T-helper 2 cell treated with Interferon-gamma antibody and Interleukin-4, amounts not matched to agents 5 μg/mL and 100 μg/mL, for 36 hours (primary cell): ENCODE measurements at regions not wholly inside any gene's neighbourhood (a gene's known extent, or its start where the extent isn't known, plus 50 kb on each side); places are given as distances from the start of the nearest gene placed in this dataset.

Source experiments
- DNase-seq: peaks from one replicate; pipeline ENCODE4 v3.0.0; 2021; ENCODE audit warnings: low spot score
- H3K27ac Mint-ChIP-seq: one replicate; pipeline ENCODE4 v1.8.0; 2021; ENCODE audit warnings: mild to moderate bottlenecking, mixed read lengths
- H3K27me3 Mint-ChIP-seq: one replicate; pipeline ENCODE4 v1.8.0; 2021; ENCODE audit warnings: low read depth, mixed read lengths
- H3K36me3 Mint-ChIP-seq: one replicate; pipeline ENCODE4 v1.8.0; 2021; ENCODE audit warnings: low read depth, mixed read lengths
- H3K4me1 Mint-ChIP-seq: one replicate; pipeline ENCODE4 v1.8.0; 2021; ENCODE audit warnings: low read depth, mixed read lengths
- H3K4me3 Mint-ChIP-seq: one replicate; pipeline ENCODE4 v1.8.0; 2022; ENCODE audit warnings: mild to moderate bottlenecking, moderate library complexity, mixed read lengths
- H3K9me3 Mint-ChIP-seq: one replicate; pipeline ENCODE4 v1.8.0; 2021; ENCODE audit warnings: mixed read lengths

DNA sequence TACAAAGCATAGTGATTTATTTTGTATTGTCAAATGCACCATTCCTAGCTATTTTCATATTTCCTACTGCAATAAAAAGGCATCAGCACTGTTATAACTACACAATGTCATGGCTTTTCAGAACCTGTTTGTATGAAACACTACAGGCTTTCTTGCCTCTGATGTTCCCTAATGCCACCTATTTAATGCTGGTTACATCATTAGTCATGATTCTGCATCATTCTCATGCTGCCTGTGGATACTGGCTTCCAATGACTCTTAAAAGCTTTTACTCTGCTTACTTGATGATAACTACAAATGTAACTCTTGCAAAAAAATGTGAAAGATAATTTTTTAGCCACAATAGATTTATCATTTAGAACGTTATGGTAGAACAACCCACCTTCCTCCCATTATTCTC, 529.4 kb downstream of the HTR7 start:
- Mint-ChIP-seq H3K4me3 (no peak overlapping the region), H3K9me3 (no peaks in the 10 kb centered on the region), H3K4me1 (no peaks in the 10 kb centered on the region), H3K36me3 (no peaks in the 10 kb centered on the region), H3K27me3 (no peaks in the 10 kb centered on the region), H3K27ac (no peak overlapping the region)
- no peak for DNase-seq

DNA sequence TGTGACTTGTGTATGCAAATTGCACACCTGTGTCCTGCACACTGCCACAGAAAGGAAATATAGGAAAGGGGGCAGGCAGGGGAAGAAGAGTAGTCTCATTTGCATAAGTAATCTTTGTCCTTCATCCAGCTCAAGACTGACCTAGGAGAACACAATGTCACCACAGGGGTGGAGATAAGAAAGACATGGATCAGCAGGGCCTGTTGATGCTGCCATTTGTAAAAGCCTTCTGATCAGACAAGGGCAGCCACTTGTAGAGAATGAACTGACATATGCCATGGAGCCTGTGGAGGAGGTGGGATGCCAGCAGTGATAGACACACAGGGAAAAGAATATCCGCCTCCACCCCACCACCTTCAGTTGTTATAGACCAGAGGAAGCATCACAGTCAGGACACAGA, 528.9 kb downstream of the HTR7 start:
- H3K4me3 Mint-ChIP-seq = no peak overlapping the region
- no peaks in the 10 kb centered on the region for H3K27me3 Mint-ChIP-seq
- H3K4me1 Mint-ChIP-seq = no peaks in the 10 kb centered on the region
- no peaks in the 10 kb centered on the region for H3K9me3 Mint-ChIP-seq
- H3K36me3 Mint-ChIP-seq = no peaks in the 10 kb centered on the region
- no peak for DNase-seq
- H3K27ac Mint-ChIP-seq = no peak overlapping the region

DNA sequence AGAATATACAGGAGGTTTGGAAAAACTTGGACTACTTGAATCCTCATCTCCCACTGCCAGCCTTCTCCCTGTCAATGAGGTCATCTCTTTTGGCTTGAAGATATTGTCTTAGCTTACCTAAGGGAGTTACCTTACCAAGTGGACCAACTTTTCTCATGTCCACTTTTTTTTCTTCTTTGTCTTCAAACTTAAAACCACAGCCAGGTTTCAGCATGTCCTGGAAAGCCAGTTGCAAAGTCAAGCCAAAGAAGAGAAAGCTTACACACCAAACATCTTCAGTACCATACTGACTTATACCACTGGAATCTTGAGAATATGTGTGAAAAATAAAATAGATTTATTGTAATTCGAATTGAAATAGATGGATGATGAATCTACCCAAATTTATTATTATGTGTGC, 520.5 kb downstream of the HTR7 start:
- Mint-ChIP-seq H3K27me3 (no peaks in the 10 kb centered on the region), H3K4me3 (no peak overlapping the region), H3K27ac (no peak overlapping the region), H3K4me1 (no peaks in the 10 kb centered on the region), H3K9me3 (no peaks in the 10 kb centered on the region), H3K36me3 (no peaks in the 10 kb centered on the region)
- no peak for DNase-seq

DNA sequence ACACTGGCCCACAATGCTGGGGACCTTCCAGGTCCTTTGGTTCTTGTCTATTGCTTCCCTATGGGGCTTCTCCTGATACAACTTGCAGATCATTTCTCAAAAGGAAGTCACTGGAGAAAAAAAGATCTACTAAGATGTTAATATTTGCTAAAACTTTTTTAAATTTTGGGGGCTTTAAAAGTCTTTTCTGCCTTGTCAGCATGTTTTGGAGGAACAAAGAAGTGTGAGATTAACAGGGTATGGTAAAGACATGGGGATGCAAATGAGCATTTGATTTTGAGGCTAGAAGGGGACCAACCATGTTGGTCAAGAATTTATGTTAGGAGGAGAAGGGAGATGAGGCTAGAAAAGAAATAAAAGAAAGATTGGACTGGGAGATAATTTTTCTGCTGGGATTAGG, 515.4 kb downstream of the HTR7 start:
- H3K4me1 Mint-ChIP-seq = no peaks in the 10 kb centered on the region
- H3K27me3 Mint-ChIP-seq = no peaks in the 10 kb centered on the region
- no peak for DNase-seq
- no peak overlapping the region for H3K4me3 Mint-ChIP-seq
- no peaks in the 10 kb centered on the region for H3K36me3 Mint-ChIP-seq
- H3K27ac Mint-ChIP-seq = no peak overlapping the region
- H3K9me3 Mint-ChIP-seq = no peaks in the 10 kb centered on the region

DNA sequence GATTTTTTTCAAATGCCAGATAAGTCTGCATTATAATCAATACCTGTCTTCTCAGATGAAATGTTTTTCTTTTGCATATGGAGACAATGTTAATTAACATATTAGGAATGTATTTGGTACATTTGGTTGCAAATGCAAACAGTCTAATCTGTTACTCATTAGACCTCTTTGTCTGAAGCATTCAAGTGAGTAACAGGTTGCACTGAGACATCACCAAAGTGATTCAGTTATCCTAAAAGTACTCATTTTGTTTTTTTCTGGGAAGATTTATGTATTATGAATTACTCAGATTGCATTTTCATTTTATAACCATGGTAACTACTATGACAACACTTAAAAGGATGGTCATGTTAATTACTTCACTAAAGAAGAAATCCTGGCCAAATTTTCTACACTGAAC, 513.6 kb downstream of the HTR7 start:
- Mint-ChIP-seq H3K27ac (no peak overlapping the region), H3K36me3 (no peaks in the 10 kb centered on the region), H3K9me3 (no peaks in the 10 kb centered on the region), H3K4me3 (no peak overlapping the region), H3K27me3 (no peaks in the 10 kb centered on the region), H3K4me1 (no peaks in the 10 kb centered on the region)
- no peak for DNase-seq

DNA sequence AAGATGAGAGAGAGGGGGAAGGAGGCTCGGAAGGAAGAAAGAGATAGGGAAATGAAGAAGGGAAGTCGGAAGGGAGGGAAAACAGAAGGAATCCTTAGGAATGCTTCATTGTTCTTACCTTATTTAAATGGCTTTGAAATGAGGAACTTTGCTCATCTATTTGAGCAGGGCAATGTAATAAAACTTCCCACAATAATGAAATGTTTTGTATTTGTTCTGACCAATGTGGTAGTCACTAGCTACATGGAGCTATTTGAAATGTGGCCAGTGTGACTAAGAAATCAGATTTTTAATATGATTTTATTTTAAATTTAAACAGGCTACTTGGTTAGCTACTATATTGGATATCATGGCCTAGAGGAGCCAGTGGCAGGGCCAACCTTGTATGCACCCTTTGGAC, 510.6 kb downstream of the HTR7 start:
- no peaks in the 10 kb centered on the region for H3K9me3 Mint-ChIP-seq
- H3K27ac Mint-ChIP-seq = no peak overlapping the region
- DNase-seq = no peak
- no peak overlapping the region for H3K4me3 Mint-ChIP-seq
- no peaks in the 10 kb centered on the region for H3K4me1 Mint-ChIP-seq
- no peaks in the 10 kb centered on the region for H3K27me3 Mint-ChIP-seq
- H3K36me3 Mint-ChIP-seq = no peaks in the 10 kb centered on the region

DNA sequence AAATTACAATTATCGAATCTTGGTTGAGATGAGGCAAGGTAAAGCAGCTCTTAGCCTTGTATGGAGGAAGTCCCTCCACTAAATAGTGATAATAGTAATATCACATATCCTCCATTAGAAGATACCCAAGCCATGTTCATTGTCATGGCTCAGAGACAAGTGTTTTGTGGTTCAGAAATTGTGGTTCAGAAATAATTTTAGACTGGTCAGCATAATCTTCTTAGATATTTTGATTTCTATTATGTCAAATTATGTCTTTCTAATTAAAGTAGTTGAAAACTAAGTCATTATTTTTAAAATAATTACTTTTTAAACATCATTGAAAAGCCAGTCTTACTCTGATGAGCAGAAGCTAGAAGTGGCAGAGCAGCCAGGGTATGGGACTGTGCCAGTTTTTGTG, 507.7 kb downstream of the HTR7 start:
- DNase-seq = no peak
- Mint-ChIP-seq H3K4me3 (no peak overlapping the region), H3K4me1 (no peaks in the 10 kb centered on the region), H3K36me3 (no peaks in the 10 kb centered on the region), H3K9me3 (no peaks in the 10 kb centered on the region), H3K27ac (no peak overlapping the region), H3K27me3 (no peaks in the 10 kb centered on the region)

DNA sequence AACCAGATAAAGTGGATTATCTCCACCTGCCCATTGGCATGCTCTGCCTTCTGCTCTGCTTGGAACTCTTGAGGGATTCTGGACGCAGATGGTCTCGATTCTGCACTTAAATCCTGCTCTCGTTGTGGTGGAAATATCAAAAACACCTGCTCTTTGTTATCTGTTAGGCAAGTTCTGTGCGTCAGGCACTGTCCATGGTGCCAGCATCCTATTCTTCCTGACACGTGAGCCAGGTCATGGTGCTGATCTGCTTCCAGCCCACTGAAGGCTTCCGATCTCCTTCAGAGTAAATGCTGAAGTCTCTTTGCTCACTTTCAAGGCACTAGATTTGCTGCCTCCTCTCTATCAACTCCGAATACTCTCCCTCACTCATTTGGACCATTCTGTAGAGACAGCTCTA, 505.6 kb downstream of the HTR7 start:
- H3K9me3 Mint-ChIP-seq = no peaks in the 10 kb centered on the region
- H3K4me1 Mint-ChIP-seq = no peaks in the 10 kb centered on the region
- no peaks in the 10 kb centered on the region for H3K36me3 Mint-ChIP-seq
- H3K27me3 Mint-ChIP-seq = no peaks in the 10 kb centered on the region
- H3K4me3 Mint-ChIP-seq = no peak overlapping the region
- no peak for DNase-seq
- H3K27ac Mint-ChIP-seq = no peak overlapping the region

DNA sequence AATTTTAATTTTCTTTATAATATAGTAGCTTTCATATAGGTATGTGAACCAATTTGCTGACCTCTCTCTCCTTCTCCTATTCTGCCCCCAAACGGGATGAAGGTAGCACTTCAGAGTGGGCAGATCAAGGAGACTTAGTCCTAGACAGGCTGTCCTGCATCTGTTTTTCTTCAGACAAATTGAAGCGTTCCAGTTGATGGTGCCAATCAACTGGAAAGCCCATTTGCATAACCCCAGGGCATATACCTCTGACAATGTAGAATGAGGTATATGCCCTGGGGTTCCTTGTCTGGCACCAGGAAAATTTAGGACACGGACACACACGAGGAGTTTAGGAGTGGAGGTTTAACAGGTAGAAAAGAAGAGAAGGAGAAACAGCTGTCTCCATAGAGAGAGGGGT, 502.9 kb downstream of the HTR7 start:
- Mint-ChIP-seq H3K27ac (no peak overlapping the region), H3K4me3 (no peak overlapping the region), H3K27me3 (no peaks in the 10 kb centered on the region), H3K9me3 (no peaks in the 10 kb centered on the region), H3K36me3 (no peaks in the 10 kb centered on the region), H3K4me1 (no peaks in the 10 kb centered on the region)
- no peak for DNase-seq

DNA sequence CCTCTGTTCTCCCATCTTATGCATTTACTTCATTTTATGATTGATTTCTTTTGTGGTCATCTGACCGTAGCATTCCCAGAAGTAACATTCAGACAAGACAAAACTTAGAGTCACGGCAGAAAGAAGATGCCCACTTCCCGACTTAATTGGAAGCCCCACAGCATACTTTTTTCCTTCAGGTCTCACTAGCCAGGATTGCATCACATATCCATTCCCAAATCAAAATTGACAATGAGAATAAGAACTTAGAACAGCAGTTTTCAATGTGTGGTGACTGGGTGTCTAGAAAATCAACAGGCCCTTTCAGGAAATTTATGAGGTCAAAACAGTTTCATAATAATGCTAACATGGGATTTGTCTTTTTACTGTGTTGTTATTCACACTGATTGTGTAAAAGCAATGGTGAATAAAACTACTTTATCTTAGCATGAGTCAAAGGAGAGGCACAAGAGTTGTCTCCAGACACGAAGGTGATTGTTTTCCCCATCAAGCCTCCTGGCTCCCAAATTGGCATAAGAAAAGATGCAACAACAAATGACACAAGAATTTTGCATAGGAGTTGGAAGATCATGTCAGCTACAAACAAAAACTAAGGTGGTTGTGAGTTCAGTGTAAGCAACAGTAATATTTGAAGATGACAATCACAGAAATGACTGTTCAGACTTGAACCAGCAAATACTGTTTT, 493.9 kb downstream of the HTR7 start:
- H3K36me3 Mint-ChIP-seq = no peaks in the 10 kb centered on the region
- no peaks in the 10 kb centered on the region for H3K27me3 Mint-ChIP-seq
- H3K9me3 Mint-ChIP-seq = no peaks in the 10 kb centered on the region
- H3K4me3 Mint-ChIP-seq = no peak overlapping the region
- no peak overlapping the region for H3K27ac Mint-ChIP-seq
- DNase-seq = no peak
- H3K4me1 Mint-ChIP-seq = no peaks in the 10 kb centered on the region

DNA sequence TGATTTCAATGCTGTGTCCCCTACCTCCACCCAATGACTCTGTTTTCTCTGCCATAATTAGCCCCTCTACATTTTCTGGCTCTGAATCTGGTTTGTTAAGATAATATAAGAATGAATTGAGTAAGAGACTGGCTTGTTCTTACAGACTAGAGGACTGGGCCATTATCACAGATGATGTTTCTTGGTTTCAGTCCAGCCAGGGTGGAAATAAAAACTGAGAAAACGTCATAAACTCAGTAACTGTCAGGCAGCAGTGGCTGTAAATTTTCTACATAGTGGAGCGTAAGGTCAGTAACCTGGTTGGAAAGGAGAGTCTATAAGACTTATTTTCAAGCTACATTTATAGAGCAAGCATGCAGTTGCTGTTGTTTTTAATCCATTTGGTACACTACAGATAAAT, 485.4 kb downstream of the HTR7 start:
- no peaks in the 10 kb centered on the region for H3K27me3 Mint-ChIP-seq
- no peak for DNase-seq
- H3K36me3 Mint-ChIP-seq = no peaks in the 10 kb centered on the region
- no peak overlapping the region for H3K4me3 Mint-ChIP-seq
- no peaks in the 10 kb centered on the region for H3K9me3 Mint-ChIP-seq
- H3K4me1 Mint-ChIP-seq = no peaks in the 10 kb centered on the region
- no peak overlapping the region for H3K27ac Mint-ChIP-seq

DNA sequence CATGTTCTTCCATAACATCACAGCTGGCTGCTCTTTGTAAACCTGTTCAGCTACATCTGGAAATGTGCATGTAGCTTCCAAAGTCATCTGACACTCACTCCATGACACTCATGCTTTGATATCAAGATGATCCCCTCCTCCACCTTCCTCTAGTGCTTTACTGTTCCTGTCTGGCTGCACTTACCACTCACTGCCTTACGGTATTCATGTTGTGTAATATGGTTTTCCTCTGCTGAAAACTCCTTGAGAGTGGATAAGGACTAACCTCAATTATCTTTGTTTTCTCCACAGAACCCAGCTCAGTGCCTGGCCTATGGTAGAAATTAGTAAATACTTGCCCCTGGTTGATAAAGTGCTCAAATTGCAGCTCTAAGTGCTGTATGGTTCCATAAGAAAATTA, 483.9 kb downstream of the HTR7 start:
- H3K27me3 Mint-ChIP-seq = no peaks in the 10 kb centered on the region
- H3K36me3 Mint-ChIP-seq = no peaks in the 10 kb centered on the region
- no peaks in the 10 kb centered on the region for H3K9me3 Mint-ChIP-seq
- H3K4me1 Mint-ChIP-seq = no peaks in the 10 kb centered on the region
- no peak for DNase-seq
- no peak overlapping the region for H3K27ac Mint-ChIP-seq
- no peak overlapping the region for H3K4me3 Mint-ChIP-seq

DNA sequence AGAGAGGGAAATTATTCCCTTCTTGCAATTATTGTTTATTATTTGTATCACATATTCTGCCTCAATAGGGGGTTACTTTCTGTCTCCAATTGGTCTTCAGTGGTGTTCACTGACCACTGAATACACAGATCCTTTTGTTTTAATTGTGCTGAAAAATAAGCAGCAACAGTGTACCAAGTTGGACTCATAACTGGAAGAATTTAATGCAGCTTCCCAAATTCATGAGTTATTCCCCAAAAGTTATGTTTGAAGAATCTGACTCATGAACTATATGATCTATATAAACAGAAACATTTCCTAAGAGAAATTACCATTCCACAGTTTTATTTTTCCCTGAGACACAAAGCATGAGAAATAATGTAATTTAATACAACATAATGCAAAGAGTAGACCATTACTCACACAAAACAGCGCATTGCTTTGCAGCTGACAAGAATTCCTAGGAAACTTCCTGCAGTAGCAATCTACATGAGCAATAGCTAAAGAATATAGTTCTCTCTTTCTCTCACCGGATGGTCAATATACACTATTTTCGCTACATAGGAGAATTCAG, 479.2 kb downstream of the HTR7 start:
- Mint-ChIP-seq H3K9me3 (no peaks in the 10 kb centered on the region), H3K27ac (no peak overlapping the region), H3K4me3 (no peak overlapping the region), H3K36me3 (no peaks in the 10 kb centered on the region), H3K27me3 (no peaks in the 10 kb centered on the region), H3K4me1 (no peaks in the 10 kb centered on the region)
- DNase-seq = no peak

DNA sequence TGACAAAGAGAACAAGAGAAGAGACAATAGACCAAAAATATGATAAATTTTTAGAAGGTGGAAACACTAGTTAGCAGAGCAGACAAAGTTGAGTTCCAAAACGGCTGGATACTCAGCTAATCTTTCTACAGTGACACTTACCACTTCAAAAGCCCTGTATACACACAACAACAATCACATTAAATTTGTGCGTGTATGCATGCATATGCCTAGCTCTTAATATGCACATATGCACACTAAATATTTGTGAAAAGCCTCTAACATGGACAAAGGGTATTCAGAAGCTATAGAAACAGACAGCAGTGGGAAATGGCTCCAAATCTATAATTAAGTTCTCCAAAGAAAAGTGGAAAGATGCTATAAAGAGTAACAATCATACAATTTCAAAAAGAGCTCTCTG, 476.4 kb downstream of the HTR7 start:
- Mint-ChIP-seq H3K27ac (no peak overlapping the region), H3K36me3 (no peaks in the 10 kb centered on the region), H3K27me3 (no peaks in the 10 kb centered on the region)

DNA sequence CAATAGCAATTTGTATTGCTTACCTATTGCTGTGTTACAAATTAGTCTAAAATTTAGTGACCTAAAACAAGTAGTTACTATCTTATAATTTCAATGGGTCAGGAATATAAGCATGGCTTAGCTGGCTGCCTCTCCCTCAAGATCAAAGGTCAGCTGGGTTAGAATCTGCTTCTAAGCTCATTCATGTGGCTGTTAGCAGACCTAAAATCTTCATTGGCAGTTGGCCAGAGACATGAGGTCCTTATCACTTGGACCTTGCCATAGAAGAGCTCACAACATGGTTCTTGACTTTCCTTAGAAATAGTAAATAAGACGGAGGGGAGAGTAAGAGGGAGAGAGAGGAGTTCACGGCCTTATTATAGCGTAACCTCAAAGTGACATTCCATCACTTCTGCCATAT, 468.0 kb downstream of the HTR7 start:
- no peaks in the 10 kb centered on the region for H3K4me1 Mint-ChIP-seq
- H3K9me3 Mint-ChIP-seq = no peaks in the 10 kb centered on the region
- no peaks in the 10 kb centered on the region for H3K27me3 Mint-ChIP-seq
- no peak overlapping the region for H3K4me3 Mint-ChIP-seq
- H3K27ac Mint-ChIP-seq = no peak overlapping the region
- no peaks in the 10 kb centered on the region for H3K36me3 Mint-ChIP-seq
- DNase-seq = no peak

More for the DNA sequence above, 476.4 kb downstream of the HTR7 start:
- Mint-ChIP-seq H3K4me3 (no peak overlapping the region), H3K4me1 (no peaks in the 10 kb centered on the region), H3K9me3 (no peaks in the 10 kb centered on the region)
- no peak for DNase-seq
